PC-9 (cell line): ENCODE measurements at regions not wholly inside any gene's neighbourhood (a gene's known extent, or its start where the extent isn't known, plus 50 kb on each side); places are given as distances from the start of the nearest gene placed in this dataset.

Experiments used
- CTCF ChIP-seq: fragments of 200-600 bp; sonication (generic); conservative IDR thresholded peaks from 2 replicates; pipeline ENCODE4 v1.6.1; 2017; ENCODE audit warnings: mixed run types, antibody characterized with exemption, mild to moderate bottlenecking, moderate library complexity
- EZH2 ChIP-seq: fragments of 200-600 bp; sonication (generic); IDR thresholded peaks from 2 replicates; pipeline ENCODE4 v1.8.0; 2017; ENCODE audit warnings: antibody characterized with exemption, low read depth

GRCh38 chr13:33758113-33758512 is 59.8 kb upstream of the RFC3 start:
- TF ChIP-seq CTCF (no peak), EZH2 (no peak)
